ENCODE measurements at regions not wholly inside any gene's neighbourhood (a gene's known extent, or its start where the extent isn't known, plus 50 kb on each side); places are given as distances from the start of the nearest gene placed in this dataset.

- no peaks in the 10 kb centered on the region for H3K4me1 ChIP-seq
- 32% methylated on average over 1 of the region's 1 CpG for WGBS
- no peak overlapping the region for H3K4me3 ChIP-seq
- H3K36me3 ChIP-seq = no peaks in the 10 kb centered on the region
- no peaks in the 10 kb centered on the region for H3K27me3 ChIP-seq
- peaks cover 4% of the 10 kb centered on the region for H3K9me3 ChIP-seq
- DNase-seq (ENCODE audit: low spot score in 2 of 2) = no peak
- no peak overlapping the region for H3K27ac ChIP-seq
- TF ChIP-seq CTCF (IDR thresholded peaks at IDR 0.05) (no peak), POLR2A (IDR thresholded peaks at IDR 0.05) (no peak), POLR2AphosphoS5 (IDR thresholded peaks at IDR 0.05) (no peak), EP300 (IDR thresholded peaks at IDR 0.05) (no peak)
Observed at GRCh38 chr6:82712826-82713225, 349.2 kb downstream of the TPBG start.

GRCh38 chr6:82720992-82721391 lies 344.6 kb downstream of the UBE3D start:
- TF ChIP-seq POLR2A (IDR thresholded peaks at IDR 0.05) (no peak), CTCF (IDR thresholded peaks at IDR 0.05) (no peak), EP300 (IDR thresholded peaks at IDR 0.05) (no peak)
- WGBS = 80% methylated on average over 4 of the region's 4 CpGs
- no peaks in the 10 kb centered on the region for H3K36me3 ChIP-seq

GRCh38 chr6:82735790-82736189 lies 329.9 kb downstream of the UBE3D start:
- H3K9me3 ChIP-seq = no peaks in the 10 kb centered on the region
- H3K27ac ChIP-seq = no peak overlapping the region
- TF ChIP-seq CTCF (IDR thresholded peaks at IDR 0.05) (no peak), EP300 (IDR thresholded peaks at IDR 0.05) (no peak), POLR2A (IDR thresholded peaks at IDR 0.05) (no peak), POLR2AphosphoS5 (IDR thresholded peaks at IDR 0.05) (no peak)
- no peaks in the 10 kb centered on the region for H3K36me3 ChIP-seq
- no peak for DNase-seq (ENCODE audit: low spot score in 2 of 2)
- H3K27me3 ChIP-seq = no peaks in the 10 kb centered on the region
- H3K4me1 ChIP-seq = no peaks in the 10 kb centered on the region
- no peak overlapping the region for H3K4me3 ChIP-seq
- 67% methylated on average over 4 of the region's 4 CpGs for WGBS

More at GRCh38 chr6:82720992-82721391, 344.6 kb downstream of the UBE3D start:
- Histone ChIP-seq H3K27me3 (no peaks in the 10 kb centered on the region), H3K27ac (no peak overlapping the region), H3K4me1 (no peaks in the 10 kb centered on the region), H3K4me3 (no peak overlapping the region), H3K9me3 (peaks cover 3% of the 10 kb centered on the region)
- DNase-seq (ENCODE audit: low spot score in 2 of 2) = no peak

- no peak overlapping the region for H3K4me3 ChIP-seq
- WGBS = 90% methylated on average over 1 of the region's 1 CpG
- no peaks in the 10 kb centered on the region for H3K27me3 ChIP-seq
- no peaks in the 10 kb centered on the region for H3K4me1 ChIP-seq
- no peak for TF ChIP-seq CTCF (IDR thresholded peaks at IDR 0.05)
- TF ChIP-seq POLR2A (IDR thresholded peaks at IDR 0.05) = no peak
- TF ChIP-seq POLR2AphosphoS5 (IDR thresholded peaks at IDR 0.05) = no peak
- TF ChIP-seq EP300 (IDR thresholded peaks at IDR 0.05) = no peak
- DNase-seq (ENCODE audit: low spot score in 2 of 2) = no peak
- no peaks in the 10 kb centered on the region for H3K36me3 ChIP-seq
- H3K27ac ChIP-seq = no peak overlapping the region
- H3K9me3 ChIP-seq = no peaks in the 10 kb centered on the region
Observed at GRCh38 chr6:82737965-82738364, 327.7 kb downstream of the UBE3D start.

GRCh38 chr6:82738773-82739172 lies 326.9 kb downstream of the UBE3D start:
- Histone ChIP-seq H3K4me1 (no peaks in the 10 kb centered on the region), H3K27ac (no peak overlapping the region), H3K4me3 (no peak overlapping the region), H3K27me3 (no peaks in the 10 kb centered on the region), H3K36me3 (no peaks in the 10 kb centered on the region), H3K9me3 (no peaks in the 10 kb centered on the region)
- no peak for DNase-seq (ENCODE audit: low spot score in 2 of 2)
- TF ChIP-seq POLR2AphosphoS5 (IDR thresholded peaks at IDR 0.05) (no peak), CTCF (IDR thresholded peaks at IDR 0.05) (no peak), POLR2A (IDR thresholded peaks at IDR 0.05) (no peak), EP300 (IDR thresholded peaks at IDR 0.05) (no peak)
- WGBS = 55% methylated on average over 1 of the region's 1 CpG

Data from suprapubic skin (tissue), 4 donors.